Esophagus muscularis mucosa (tissue), 4 donors: ENCODE measurements at regions not wholly inside any gene's neighbourhood (a gene's known extent, or its start where the extent isn't known, plus 50 kb on each side); places are given as distances from the start of the nearest gene placed in this dataset.

Experiments used
- DNase-seq: peaks from one replicate; pipeline ENCODE4 v3.0.0-alpha.2; 2017; ENCODE audit errors: extremely low spot score
- H3K27ac ChIP-seq, 4 donors: fragments of 200-600 bp; sonication (generic); replicated peaks in 1 of 4; 1 replicate in 3 of 4; 2 replicates in 1 of 4; pipeline ENCODE4 v1.5.1; 2016 to 2019; ENCODE audit warnings: mild to moderate bottlenecking in 1 of 4
- H3K27me3 ChIP-seq, 4 donors: fragments of 200-600 bp; sonication (generic); one replicate each; pipeline versions ENCODE4 v1.5.1 to v1.6.0; 2016 to 2019
- H3K36me3 ChIP-seq, 4 donors: fragments of 200-600 bp; sonication (generic); one replicate each; pipeline ENCODE4 v1.5.1; 2016 to 2019
- H3K4me1 ChIP-seq, 4 donors: fragments of 200-600 bp; sonication (generic); one replicate each; pipeline ENCODE4 v1.5.1; 2016 to 2019
- H3K4me3 ChIP-seq, 4 donors: fragments of 200-600 bp; sonication (generic); 1 replicate in 2 of 4; 2 replicates in 2 of 4; pipeline ENCODE4 v1.5.1; 2016 to 2019; ENCODE audit warnings: mild to moderate bottlenecking in 4 of 4, moderate library complexity in 1 of 4
- H3K9me3 ChIP-seq, 4 donors: fragments of 200-600 bp; sonication (generic); 1 replicate in 3 of 4; 2 replicates in 1 of 4; pipeline ENCODE4 v1.5.1; 2016 to 2019
- EP300 ChIP-seq: sonication (generic); formaldehyde crosslinking; IDR thresholded peaks from one replicate; pipeline ENCODE4 v1.6.1; 2017; ENCODE audit warnings: antibody characterized with exemption
- POLR2A ChIP-seq: fragments of 450-650 bp; IDR thresholded peaks from one replicate; pipeline ENCODE4 v1.6.1; 2017; ENCODE audit warnings: antibody characterized with exemption, moderate library complexity, mild to moderate bottlenecking, low read depth
- POLR2AphosphoS5 ChIP-seq, 2 donors: sonication (generic); formaldehyde crosslinking; IDR thresholded peaks; one replicate each; pipeline ENCODE4 v1.6.1; 2017; ENCODE audit warnings: antibody characterized with exemption in 2 of 2
- WGBS: methylation state at CpG from one replicate; pipeline ENCODE4 v1.1.5; 2018; 5-methylcytosine and 5-hydroxymethylcytosine counted together
- intact Hi-C: fragments of 100-400 bp; cut with DNase I; formaldehyde crosslinking; loops from one replicate; pipeline ENCODE4 v1.15.1; 2023
- TF ChIP-seq, protein P1 (sequence below), 3 experiments: fragments of 200-600 bp in 2 of 3; fragments of 450-650 bp in 1 of 3; sonication (generic) in 2 of 3; IDR thresholded peaks; one replicate each; pipeline ENCODE4 v1.5.1; 2017 to 2019; ENCODE audit warnings: antibody characterized with exemption in 3 of 3, mild to moderate bottlenecking in 2 of 3, moderate library complexity in 1 of 3

DNA sequence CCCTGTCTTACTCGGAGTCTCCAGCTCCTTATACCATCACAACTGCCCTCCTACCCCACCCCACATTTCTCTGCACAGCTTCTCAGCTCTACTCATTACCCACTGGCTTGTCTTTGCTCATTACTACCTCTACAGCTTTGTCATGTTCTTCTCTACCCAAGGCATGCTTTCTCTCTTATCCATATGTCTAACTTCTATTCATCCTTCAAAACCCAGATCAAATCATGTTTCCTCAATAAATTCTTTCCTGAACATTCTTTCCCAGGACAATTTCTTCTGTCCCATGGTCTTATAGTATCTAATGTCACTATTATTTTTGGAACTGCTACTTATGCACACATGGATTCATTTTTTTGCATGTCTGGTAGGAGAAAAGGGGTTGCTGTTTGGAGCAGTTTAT lies 231.4 kb downstream of the PTEN start:
- DNase-seq: no peak
- Histone ChIP-seq H3K27me3 (no peaks in the 10 kb centered on the region), H3K9me3 (no peaks in the 10 kb centered on the region), H3K4me1 (peaks cover 0 to 14% (median 11%) of the 10 kb centered on the region in 4 donors), H3K36me3 (no peaks in the 10 kb centered on the region), H3K4me3 (no peak overlapping the region), H3K27ac (no peak overlapping the region)
- TF ChIP-seq, protein P1, sequence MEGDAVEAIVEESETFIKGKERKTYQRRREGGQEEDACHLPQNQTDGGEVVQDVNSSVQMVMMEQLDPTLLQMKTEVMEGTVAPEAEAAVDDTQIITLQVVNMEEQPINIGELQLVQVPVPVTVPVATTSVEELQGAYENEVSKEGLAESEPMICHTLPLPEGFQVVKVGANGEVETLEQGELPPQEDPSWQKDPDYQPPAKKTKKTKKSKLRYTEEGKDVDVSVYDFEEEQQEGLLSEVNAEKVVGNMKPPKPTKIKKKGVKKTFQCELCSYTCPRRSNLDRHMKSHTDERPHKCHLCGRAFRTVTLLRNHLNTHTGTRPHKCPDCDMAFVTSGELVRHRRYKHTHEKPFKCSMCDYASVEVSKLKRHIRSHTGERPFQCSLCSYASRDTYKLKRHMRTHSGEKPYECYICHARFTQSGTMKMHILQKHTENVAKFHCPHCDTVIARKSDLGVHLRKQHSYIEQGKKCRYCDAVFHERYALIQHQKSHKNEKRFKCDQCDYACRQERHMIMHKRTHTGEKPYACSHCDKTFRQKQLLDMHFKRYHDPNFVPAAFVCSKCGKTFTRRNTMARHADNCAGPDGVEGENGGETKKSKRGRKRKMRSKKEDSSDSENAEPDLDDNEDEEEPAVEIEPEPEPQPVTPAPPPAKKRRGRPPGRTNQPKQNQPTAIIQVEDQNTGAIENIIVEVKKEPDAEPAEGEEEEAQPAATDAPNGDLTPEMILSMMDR (IDR thresholded peaks at IDR 0.05): no peak
- no peak for TF ChIP-seq EP300
- TF ChIP-seq POLR2AphosphoS5 (IDR thresholded peaks at IDR 0.05): no peak
- TF ChIP-seq POLR2A: no peak
- intact Hi-C loops: no loop called here
- WGBS: 90% methylated on average over 1 of the region's 1 CpG

DNA sequence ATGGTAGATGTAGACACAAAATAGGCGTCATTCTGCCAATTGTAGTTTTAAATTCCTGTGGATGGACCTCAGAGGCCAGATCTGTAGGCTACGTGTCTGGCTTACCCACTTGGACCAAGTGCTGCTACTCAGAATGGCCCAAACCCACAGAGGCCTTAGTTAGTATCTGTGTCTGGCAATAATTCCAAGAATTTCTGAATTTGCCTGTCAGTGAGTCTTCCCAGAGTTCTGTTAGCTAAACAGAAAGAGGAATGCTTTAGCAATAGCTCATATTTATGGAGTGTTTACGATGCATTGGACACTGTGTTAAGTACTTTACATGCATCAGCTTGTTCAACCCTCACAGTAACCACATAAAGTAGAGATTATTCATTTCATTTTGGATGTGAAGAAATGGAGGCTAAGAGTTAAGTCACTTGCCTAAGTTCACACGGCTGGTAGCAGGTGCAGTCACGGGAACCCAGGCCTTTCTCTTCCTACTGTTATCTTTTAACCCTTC lies 231.8 kb downstream of the PTEN start:
- TF ChIP-seq, protein P1 (IDR thresholded peaks at IDR 0.05): no peak
- TF ChIP-seq POLR2A: no peak
- no peak for TF ChIP-seq EP300
- TF ChIP-seq POLR2AphosphoS5 (IDR thresholded peaks at IDR 0.05): no peak
- DNase-seq: no peak
- Histone ChIP-seq H3K27ac (no peak overlapping the region), H3K9me3 (no peaks in the 10 kb centered on the region), H3K4me1 (peaks cover 0 to 14% (median 11%) of the 10 kb centered on the region in 4 donors), H3K4me3 (no peak overlapping the region), H3K27me3 (no peaks in the 10 kb centered on the region), H3K36me3 (no peaks in the 10 kb centered on the region)
- WGBS: 40% methylated on average over 5 of the region's 5 CpGs
- intact Hi-C loops: no loop called here

DNA sequence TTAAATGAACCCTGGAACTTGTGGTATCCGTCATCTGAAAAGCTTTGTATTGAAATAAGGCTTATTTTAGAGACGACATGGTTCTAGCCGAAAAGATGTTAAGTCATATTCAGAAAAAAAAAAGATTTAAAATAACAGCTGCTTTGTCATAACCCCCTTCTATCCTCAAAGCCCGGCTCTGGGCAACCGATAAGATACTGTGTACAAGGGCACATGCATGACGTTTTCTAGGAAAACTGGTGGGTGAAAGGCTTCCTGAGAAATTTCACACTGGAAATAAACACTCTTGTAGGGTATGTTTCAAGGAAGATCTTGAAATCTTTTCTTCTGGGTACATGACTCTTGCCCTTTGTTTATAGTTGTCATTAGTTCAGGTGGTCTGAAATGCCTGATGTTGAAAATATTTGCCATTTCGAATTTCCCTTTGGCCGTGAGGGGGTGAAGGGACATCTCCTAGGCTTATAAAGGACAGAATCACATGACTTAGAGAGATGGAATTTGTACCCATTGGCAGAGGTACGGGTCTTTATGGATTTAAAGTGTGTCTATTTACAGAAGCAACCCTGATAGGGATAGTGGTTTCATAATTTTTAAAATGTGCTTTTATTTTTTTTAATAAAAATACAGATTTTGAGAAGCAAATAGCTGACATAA lies 232.5 kb downstream of the PTEN start:
- H3K9me3 ChIP-seq: no peaks in the 10 kb centered on the region
- H3K36me3 ChIP-seq: no peaks in the 10 kb centered on the region
- peaks cover 0 to 14% (median 11%) of the 10 kb centered on the region in 4 donors for H3K4me1 ChIP-seq
- 72% methylated on average over 9 of the region's 9 CpGs for WGBS
- TF ChIP-seq POLR2AphosphoS5 (IDR thresholded peaks at IDR 0.05): no peak
- TF ChIP-seq, protein P1 (IDR thresholded peaks at IDR 0.05): no peak
- TF ChIP-seq EP300: no peak
- TF ChIP-seq POLR2A: no peak
- no peak overlapping the region for H3K4me3 ChIP-seq
- no peaks in the 10 kb centered on the region for H3K27me3 ChIP-seq
- intact Hi-C loops: no loop called here
- no peak for DNase-seq
- H3K27ac ChIP-seq: no peak overlapping the region

DNA sequence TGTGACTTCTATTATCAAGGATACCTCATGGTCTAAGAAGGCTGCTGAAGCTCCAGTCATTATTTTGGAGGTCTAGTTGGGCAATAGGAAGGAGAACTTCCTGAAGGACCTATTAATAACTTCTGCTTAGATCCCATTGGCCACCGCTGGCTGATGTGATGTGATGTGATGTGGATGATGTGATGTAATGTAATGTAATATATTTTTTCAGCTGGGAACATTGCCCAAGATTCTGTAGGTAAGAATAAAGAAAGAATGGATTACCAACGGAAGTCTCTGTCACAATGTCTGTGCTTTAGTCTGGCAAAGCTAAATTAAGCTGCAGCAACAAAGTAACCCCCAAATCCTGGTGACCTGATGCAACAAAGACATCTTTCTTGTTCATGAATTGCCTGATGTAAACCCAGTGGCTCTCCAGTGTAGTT lies 233.7 kb downstream of the PTEN start:
- peaks cover 0 to 14% (median 11%) of the 10 kb centered on the region in 4 donors for H3K4me1 ChIP-seq
- WGBS: 88% methylated on average over 2 of the region's 2 CpGs

More for the DNA sequence above, 233.7 kb downstream of the PTEN start:
- no peak overlapping the region for H3K4me3 ChIP-seq
- intact Hi-C loops: no loop called here
- H3K27me3 ChIP-seq: no peaks in the 10 kb centered on the region
- no peak overlapping the region for H3K27ac ChIP-seq
- no peak for TF ChIP-seq POLR2A
- TF ChIP-seq, protein P1 (IDR thresholded peaks at IDR 0.05): no peak
- H3K36me3 ChIP-seq: no peaks in the 10 kb centered on the region
- no peaks in the 10 kb centered on the region for H3K9me3 ChIP-seq
- DNase-seq: no peak
